Progenitor cell of endocrine pancreas (in vitro differentiated cells): ENCODE measurements at regions not wholly inside any gene's neighbourhood (a gene's known extent, or its start where the extent isn't known, plus 50 kb on each side); places are given as distances from the start of the nearest gene placed in this dataset.

Source experiments
- DNase-seq: peaks from one replicate; pipeline ENCODE4 v3.0.0; 2021; ENCODE audit warnings: low spot score; ENCODE audit not compliant: unreplicated experiment
- H3K27ac Mint-ChIP-seq: 2 replicates; pipeline ENCODE4 v1.8.0; 2021; ENCODE audit warnings: mild to moderate bottlenecking, moderate library complexity, mixed read lengths
- H3K27me3 Mint-ChIP-seq: 2 replicates; pipeline ENCODE4 v1.8.0; 2021; ENCODE audit warnings: mixed read lengths
- H3K36me3 Mint-ChIP-seq: 2 replicates; pipeline ENCODE4 v1.8.0; 2022; ENCODE audit warnings: mixed read lengths; ENCODE audit not compliant: insufficient read depth
- H3K4me1 Mint-ChIP-seq: 2 replicates; pipeline ENCODE4 v1.8.0; 2021; ENCODE audit warnings: low read depth, mixed read lengths
- H3K4me3 Mint-ChIP-seq: 2 replicates; pipeline ENCODE4 v1.8.0; 2021; ENCODE audit warnings: low read depth, mild to moderate bottlenecking, moderate library complexity, mixed read lengths
- H3K9me3 Mint-ChIP-seq: 2 replicates; pipeline ENCODE4 v1.8.0; 2021; ENCODE audit warnings: low read depth, mixed read lengths
- CTCF ChIP-seq: fragments of 200-600 bp; sonication (generic); IDR thresholded peaks from one replicate; pipeline ENCODE4 v1.5.0; 2021; ENCODE audit warnings: antibody characterized with exemption, mild to moderate bottlenecking; ENCODE audit not compliant: unreplicated experiment

GRCh38 chr5:155460501-155460931 is 447.0 kb downstream of the KIF4B start:
- H3K36me3 Mint-ChIP-seq, result no peaks in the 10 kb centered on the region
- DNase-seq, result no peak
- peak overlapping the region; percentile 23 for H3K27ac Mint-ChIP-seq
- H3K4me1 Mint-ChIP-seq, result peaks cover 34% of the 10 kb centered on the region
- no peak for TF ChIP-seq CTCF
- H3K4me3 Mint-ChIP-seq, result no peak overlapping the region
- peaks cover 7% of the 10 kb centered on the region for H3K9me3 Mint-ChIP-seq
- no peaks in the 10 kb centered on the region for H3K27me3 Mint-ChIP-seq

GRCh38 chr5:155461304-155461703 is 447.7 kb downstream of the KIF4B start:
- TF ChIP-seq CTCF, result no peak

GRCh38 chr5:155466851-155467250 is 453.3 kb downstream of the KIF4B start:
- Mint-ChIP-seq H3K27ac (no peak overlapping the region), H3K9me3 (peaks cover 7% of the 10 kb centered on the region), H3K4me3 (no peak overlapping the region), H3K36me3 (no peaks in the 10 kb centered on the region), H3K27me3 (no peaks in the 10 kb centered on the region), H3K4me1 (peaks cover 6% of the 10 kb centered on the region)
- no peak for DNase-seq
- TF ChIP-seq CTCF, result no peak

More at GRCh38 chr5:155461304-155461703, 447.7 kb downstream of the KIF4B start:
- H3K36me3 Mint-ChIP-seq, result no peaks in the 10 kb centered on the region
- no peaks in the 10 kb centered on the region for H3K27me3 Mint-ChIP-seq
- peaks cover 7% of the 10 kb centered on the region for H3K9me3 Mint-ChIP-seq
- peak overlapping the region; percentile 1 for H3K27ac Mint-ChIP-seq
- H3K4me1 Mint-ChIP-seq, result peaks cover 32% of the 10 kb centered on the region
- DNase-seq, result no peak
- H3K4me3 Mint-ChIP-seq, result no peak overlapping the region

GRCh38 chr5:155471027-155471426 is 457.5 kb downstream of the KIF4B start:
- no peaks in the 10 kb centered on the region for H3K9me3 Mint-ChIP-seq
- H3K27me3 Mint-ChIP-seq, result no peaks in the 10 kb centered on the region
- TF ChIP-seq CTCF, result peak; percentile 30
- H3K4me1 Mint-ChIP-seq, result peaks cover 7% of the 10 kb centered on the region
- peak overlapping the region; percentile 14 for H3K27ac Mint-ChIP-seq
- no peaks in the 10 kb centered on the region for H3K36me3 Mint-ChIP-seq
- no peak overlapping the region for H3K4me3 Mint-ChIP-seq
- DNase-seq, result no peak

- Mint-ChIP-seq H3K4me3 (no peak overlapping the region), H3K27me3 (no peaks in the 10 kb centered on the region), H3K27ac (no peak overlapping the region), H3K4me1 (peaks cover 7% of the 10 kb centered on the region), H3K9me3 (no peaks in the 10 kb centered on the region), H3K36me3 (no peaks in the 10 kb centered on the region)
- DNase-seq, result no peak
- TF ChIP-seq CTCF, result no peak
These were observed 459.2 kb downstream of the KIF4B start for GRCh38 chr5:155472780-155473179.
